ENCODE measurements at regions not wholly inside any gene's neighbourhood (a gene's known extent, or its start where the extent isn't known, plus 50 kb on each side); places are given as distances from the start of the nearest gene placed in this dataset.

DNA sequence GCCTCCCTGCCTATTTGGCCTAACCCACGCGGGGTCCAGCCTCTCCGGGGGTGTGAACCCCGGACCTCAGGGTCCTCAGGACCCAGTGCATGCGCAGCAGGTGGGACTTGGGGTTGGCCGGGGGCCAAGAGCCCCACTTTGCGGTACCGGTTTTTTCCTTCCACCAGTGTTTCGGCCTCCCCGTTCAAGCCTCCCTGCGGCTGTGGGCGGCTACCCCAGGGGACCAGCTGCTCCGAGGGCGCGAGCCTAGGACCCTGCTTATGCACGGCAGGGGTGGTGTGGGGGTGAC, 327.3 kb downstream of the ALG10 start:
- CTCF ChIA-PET: interaction anchor here (1.0 kb wide), 1 partner anchor 1594 kb away, joined by 3 read pairs; the partner anchor contains the start of gene YARS2
- no peaks in the 10 kb centered on the region for H3K9me2 ChIP-seq
- H3K4me1 ChIP-seq (ENCODE audit: control insufficient read depth in 1 of 2, insufficient read depth in 2 of 2, low read depth in 1 of 2, low read length in 1 of 2): no peaks in the 10 kb centered on the region
- no peak overlapping the region for H3K9ac ChIP-seq
- H3K27ac ChIP-seq (ENCODE audit: low read depth in 2 of 2, low read length in 1 of 2): no peak overlapping the region
- peaks cover 31% of the 10 kb centered on the region for H3K27me3 ChIP-seq (ENCODE audit: insufficient read depth)
- POLR2A ChIA-PET: no interaction called here
- no peaks in the 10 kb centered on the region for H3K9me3 ChIP-seq
- H3K79me2 ChIP-seq (ENCODE audit: insufficient read depth): no peaks in the 10 kb centered on the region
- 3% methylated on average over 5 of the region's 16 CpGs for WGBS (ENCODE audit: low lambda C conversion rate)
- TF ChIP-seq NFIC (IDR thresholded peaks at IDR 0.05; ENCODE audit: borderline replicate concordance): 0 out of 2 replicates have a peak, but pooled peaks have one; percentile 14
- no peak for TF ChIP-seq RCOR1 (IDR thresholded peaks at IDR 0.05; ENCODE audit: low read length)
- no peak overlapping the region for H3K4me3 ChIP-seq (ENCODE audit: low read depth in 2 of 2, low read length in 1 of 2)
- H3F3A ChIP-seq (replicated peaks; ENCODE audit: insufficient read depth): no peaks in the 10 kb centered on the region
- no peaks in the 10 kb centered on the region for H4K20me1 ChIP-seq (ENCODE audit: insufficient read depth)
- no peaks in the 10 kb centered on the region for H3K36me3 ChIP-seq (replicated peaks in 1 of 2; ENCODE audit: control insufficient read depth in 1 of 2, insufficient read depth in 2 of 2, low read length in 1 of 2)
- DNase-seq: no peak
- no peak overlapping the region for H2AFZ ChIP-seq (ENCODE audit: low read depth)
- 0 out of 2 replicates have a peak overlapping the region, but pooled peaks have one; percentile 57 for H3K4me2 ChIP-seq

DNA sequence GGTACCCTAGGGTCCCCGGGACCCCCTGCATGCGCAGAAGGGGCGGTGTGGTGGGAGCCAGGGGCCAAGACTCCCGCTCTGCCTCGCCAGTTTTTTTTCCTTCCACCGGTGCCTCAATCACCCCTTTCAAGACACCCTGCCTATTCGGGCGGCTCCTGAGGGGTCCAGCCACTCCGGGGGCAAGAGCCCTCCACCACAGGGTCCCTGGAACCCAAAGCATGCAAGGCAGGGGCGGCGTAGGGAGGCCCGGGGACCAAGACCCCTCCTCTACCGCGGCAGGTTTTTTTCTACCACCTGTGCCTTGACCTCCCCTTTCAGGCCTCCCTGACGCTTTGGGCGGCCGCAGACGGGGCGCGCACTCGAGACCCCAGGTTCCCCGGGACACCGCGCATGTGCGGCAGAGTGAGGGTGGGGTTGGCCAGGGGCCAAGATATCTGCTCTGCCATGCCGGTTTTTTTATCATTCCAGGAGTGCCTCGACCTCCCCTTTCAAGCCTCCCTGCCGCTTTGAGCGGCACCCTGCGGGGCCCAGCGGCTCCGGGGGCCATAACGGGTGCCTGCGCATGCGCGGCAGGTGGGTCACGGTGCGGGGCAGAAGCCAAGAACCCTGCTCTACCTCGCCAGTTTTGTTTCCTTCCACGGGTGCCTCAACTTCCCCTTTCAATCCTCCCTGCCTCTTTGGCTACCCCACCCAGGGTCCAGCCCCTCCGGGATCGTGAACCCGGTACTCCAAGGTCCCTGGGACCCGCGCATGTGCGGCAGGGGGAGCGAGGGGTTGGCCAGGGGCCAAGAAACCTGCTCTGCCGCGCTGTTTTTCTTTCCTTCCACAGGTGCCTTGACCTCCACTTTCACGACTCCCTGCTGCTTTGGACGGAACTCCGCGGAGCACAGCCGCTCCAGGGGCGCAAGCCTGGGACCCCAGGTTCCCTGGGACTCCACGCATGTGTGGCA, 328.1 kb downstream of the ALG10 start:
- no peak overlapping the region for H3K27ac ChIP-seq (ENCODE audit: low read depth in 2 of 2, low read length in 1 of 2)
- H3K36me3 ChIP-seq (replicated peaks in 1 of 2; ENCODE audit: control insufficient read depth in 1 of 2, insufficient read depth in 2 of 2, low read length in 1 of 2): no peaks in the 10 kb centered on the region
- no peaks in the 10 kb centered on the region for H4K20me1 ChIP-seq (ENCODE audit: insufficient read depth)
- H3K9me3 ChIP-seq: no peaks in the 10 kb centered on the region
- POLR2A ChIA-PET: no interaction called here
- no peaks in the 10 kb centered on the region for H3K79me2 ChIP-seq (ENCODE audit: insufficient read depth)
- H3K4me3 ChIP-seq (ENCODE audit: low read depth in 2 of 2, low read length in 1 of 2): peak overlapping the region; percentile 27 to 37; a peak in 2 of 4 replicates
- no peaks in the 10 kb centered on the region for H3K9me2 ChIP-seq
- H3F3A ChIP-seq (replicated peaks; ENCODE audit: insufficient read depth): no peaks in the 10 kb centered on the region
- H3K9ac ChIP-seq: no peak overlapping the region
- H3K4me2 ChIP-seq: peak overlapping the region; percentile 57; the same call in 1 of the 2 replicates
- TF ChIP-seq NRF1 (IDR thresholded peaks at IDR 0.05; ENCODE audit: low read depth, low read length) (0 out of 2 replicates have a peak, but pooled peaks have one; percentile 28), RXRA (IDR thresholded peaks at IDR 0.05; ENCODE audit: borderline replicate concordance, low read depth) (no peak), MEF2A (IDR thresholded peaks at IDR 0.05; ENCODE audit: borderline replicate concordance, low read depth) (no peak), GATA2 (CRISPR knock-in tag; IDR thresholded peaks at IDR 0.05) (no peak)
- TF ChIP-seq, protein P1, sequence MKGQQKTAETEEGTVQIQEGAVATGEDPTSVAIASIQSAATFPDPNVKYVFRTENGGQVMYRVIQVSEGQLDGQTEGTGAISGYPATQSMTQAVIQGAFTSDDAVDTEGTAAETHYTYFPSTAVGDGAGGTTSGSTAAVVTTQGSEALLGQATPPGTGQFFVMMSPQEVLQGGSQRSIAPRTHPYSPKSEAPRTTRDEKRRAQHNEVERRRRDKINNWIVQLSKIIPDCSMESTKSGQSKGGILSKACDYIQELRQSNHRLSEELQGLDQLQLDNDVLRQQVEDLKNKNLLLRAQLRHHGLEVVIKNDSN (IDR thresholded peaks at IDR 0.05; ENCODE audit: borderline replicate concordance, low read depth): no peak
- TF ChIP-seq, protein P2, sequence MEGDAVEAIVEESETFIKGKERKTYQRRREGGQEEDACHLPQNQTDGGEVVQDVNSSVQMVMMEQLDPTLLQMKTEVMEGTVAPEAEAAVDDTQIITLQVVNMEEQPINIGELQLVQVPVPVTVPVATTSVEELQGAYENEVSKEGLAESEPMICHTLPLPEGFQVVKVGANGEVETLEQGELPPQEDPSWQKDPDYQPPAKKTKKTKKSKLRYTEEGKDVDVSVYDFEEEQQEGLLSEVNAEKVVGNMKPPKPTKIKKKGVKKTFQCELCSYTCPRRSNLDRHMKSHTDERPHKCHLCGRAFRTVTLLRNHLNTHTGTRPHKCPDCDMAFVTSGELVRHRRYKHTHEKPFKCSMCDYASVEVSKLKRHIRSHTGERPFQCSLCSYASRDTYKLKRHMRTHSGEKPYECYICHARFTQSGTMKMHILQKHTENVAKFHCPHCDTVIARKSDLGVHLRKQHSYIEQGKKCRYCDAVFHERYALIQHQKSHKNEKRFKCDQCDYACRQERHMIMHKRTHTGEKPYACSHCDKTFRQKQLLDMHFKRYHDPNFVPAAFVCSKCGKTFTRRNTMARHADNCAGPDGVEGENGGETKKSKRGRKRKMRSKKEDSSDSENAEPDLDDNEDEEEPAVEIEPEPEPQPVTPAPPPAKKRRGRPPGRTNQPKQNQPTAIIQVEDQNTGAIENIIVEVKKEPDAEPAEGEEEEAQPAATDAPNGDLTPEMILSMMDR (IDR thresholded peaks at IDR 0.05): no peak
- CTCF ChIA-PET: interaction anchor here (1.0 kb wide), 1 partner anchor 1595 kb away, joined by 3 read pairs; the partner anchor contains the start of gene YARS2
- H3K4me1 ChIP-seq (ENCODE audit: control insufficient read depth in 1 of 2, insufficient read depth in 2 of 2, low read depth in 1 of 2, low read length in 1 of 2): peaks cover 0 to 4% of the 10 kb centered on the region in 2 experiments; a peak in 1 of 4 replicates
- no peak for DNase-seq
- H2AFZ ChIP-seq (ENCODE audit: low read depth): no peak overlapping the region
- 14% methylated on average over 36 of the region's 56 CpGs for WGBS (ENCODE audit: low lambda C conversion rate)
- H3K27me3 ChIP-seq (ENCODE audit: insufficient read depth): peaks cover 31% of the 10 kb centered on the region
